ENCODE measurements at regions not wholly inside any gene's neighbourhood (a gene's known extent, or its start where the extent isn't known, plus 50 kb on each side); places are given as distances from the start of the nearest gene placed in this dataset.
A peak's percentile ranks its signal among the peaks of the same experiment; 100 is the strongest.
"Not testable (repeated sequence)": the region's sequence is repeated elsewhere in the genome, so short reads cannot be mapped to it uniquely, and the experiment has no call there.

DNA sequence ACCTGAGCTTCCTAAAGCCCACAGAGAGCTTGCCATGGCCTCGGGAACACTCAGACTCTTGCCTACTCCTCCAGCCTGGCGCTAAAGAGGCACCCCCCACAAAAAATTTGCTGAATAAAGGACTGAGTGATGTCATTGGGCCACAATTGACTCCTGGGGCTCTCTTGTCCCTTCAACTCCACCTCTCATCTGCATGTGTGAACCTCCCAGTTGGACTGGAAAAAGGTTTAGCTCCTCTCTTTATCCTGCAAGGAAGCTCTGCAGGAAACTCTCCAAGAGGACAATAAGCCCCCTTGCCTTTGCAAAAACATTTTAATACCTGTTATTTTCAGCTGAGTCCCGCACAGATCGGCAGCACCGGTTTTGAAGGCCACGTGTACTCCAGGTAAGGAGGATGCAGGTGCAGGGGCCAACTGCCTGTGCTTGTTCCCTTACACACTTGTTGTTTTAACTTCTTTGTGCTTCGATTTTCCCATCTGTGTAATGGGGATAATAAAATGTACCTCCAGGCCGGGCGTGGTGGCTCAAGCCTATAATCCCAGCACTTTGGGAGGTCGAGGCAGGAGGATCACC is 107.3 kb downstream of the TFAP2C start:
- Mint-ChIP-seq H3K9me3 (no peaks in the 10 kb centered on the region), H3K4me1 (peaks cover 27% of the 10 kb centered on the region), H3K4me3 (no peak overlapping the region), H3K27me3 (ENCODE audit: insufficient read depth, low read depth) (peaks cover 12% of the 10 kb centered on the region), H3K36me3 (no peaks in the 10 kb centered on the region), H3K27ac (no peak overlapping the region)
- H3K79me2 ChIP-seq (ENCODE audit: low read depth), result no peaks in the 10 kb centered on the region
- no peak overlapping the region for H2AFZ ChIP-seq (replicated peaks)
- no peaks in the 10 kb centered on the region for H4K20me1 ChIP-seq (ENCODE audit: low read depth)
- peaks cover 33% of the 10 kb centered on the region for H3K4me1 ChIP-seq
- TF ChIP-seq, protein P1, sequence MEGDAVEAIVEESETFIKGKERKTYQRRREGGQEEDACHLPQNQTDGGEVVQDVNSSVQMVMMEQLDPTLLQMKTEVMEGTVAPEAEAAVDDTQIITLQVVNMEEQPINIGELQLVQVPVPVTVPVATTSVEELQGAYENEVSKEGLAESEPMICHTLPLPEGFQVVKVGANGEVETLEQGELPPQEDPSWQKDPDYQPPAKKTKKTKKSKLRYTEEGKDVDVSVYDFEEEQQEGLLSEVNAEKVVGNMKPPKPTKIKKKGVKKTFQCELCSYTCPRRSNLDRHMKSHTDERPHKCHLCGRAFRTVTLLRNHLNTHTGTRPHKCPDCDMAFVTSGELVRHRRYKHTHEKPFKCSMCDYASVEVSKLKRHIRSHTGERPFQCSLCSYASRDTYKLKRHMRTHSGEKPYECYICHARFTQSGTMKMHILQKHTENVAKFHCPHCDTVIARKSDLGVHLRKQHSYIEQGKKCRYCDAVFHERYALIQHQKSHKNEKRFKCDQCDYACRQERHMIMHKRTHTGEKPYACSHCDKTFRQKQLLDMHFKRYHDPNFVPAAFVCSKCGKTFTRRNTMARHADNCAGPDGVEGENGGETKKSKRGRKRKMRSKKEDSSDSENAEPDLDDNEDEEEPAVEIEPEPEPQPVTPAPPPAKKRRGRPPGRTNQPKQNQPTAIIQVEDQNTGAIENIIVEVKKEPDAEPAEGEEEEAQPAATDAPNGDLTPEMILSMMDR (IDR thresholded peaks at IDR 0.05), result no peak
- TF ChIP-seq EZH2phosphoT487 (IDR thresholded peaks at IDR 0.05) (no peak), EZH2 (IDR thresholded peaks at IDR 0.05) (no peak)
- no peaks in the 10 kb centered on the region for H3K27me3 ChIP-seq
- no peak overlapping the region for H3K9ac ChIP-seq
- peak overlapping the region; percentile 60 for H3K4me2 ChIP-seq
- no peaks in the 10 kb centered on the region for H3K9me3 ChIP-seq (ENCODE audit: low read depth)
- peaks cover 34% of the 10 kb centered on the region for H3F3A ChIP-seq (ENCODE audit: low read depth)
- no peak overlapping the region for H3K27ac ChIP-seq
- H3K36me3 ChIP-seq, result no peaks in the 10 kb centered on the region
- DNase-seq (ENCODE audit: low spot score), result peak; percentile 83
- peak overlapping the region; percentile 8 for H3K4me3 ChIP-seq

DNA sequence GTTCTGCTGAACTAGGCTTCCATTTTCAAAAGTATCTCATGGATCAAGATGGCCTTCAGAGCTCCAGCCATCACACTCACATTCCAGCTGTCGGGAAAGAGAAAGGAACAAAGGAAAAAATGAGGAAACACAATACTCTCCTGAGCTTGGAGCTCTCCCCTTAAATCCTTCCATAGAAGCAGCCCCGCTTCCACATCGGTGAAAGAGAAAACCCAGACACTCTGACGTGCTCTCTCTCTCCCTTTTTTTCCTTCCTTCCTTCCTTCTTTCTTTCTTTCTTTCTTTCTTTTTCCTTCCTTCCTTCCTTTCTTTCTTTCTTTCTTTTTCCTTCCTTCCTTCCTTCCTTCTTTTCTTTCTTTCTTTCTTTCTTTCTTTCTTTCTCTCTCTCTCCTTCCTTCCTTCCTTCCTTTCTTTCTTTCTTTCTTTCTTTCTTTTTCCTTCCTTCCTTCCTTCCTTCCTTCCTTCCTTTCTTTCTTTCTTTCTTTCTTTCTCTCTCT is 115.3 kb downstream of the TFAP2C start:
- Histone ChIP-seq H3K4me1 (peaks cover 11% of the 10 kb centered on the region), H3F3A (ENCODE audit: low read depth) (peaks cover 13% of the 10 kb centered on the region)
- not testable (repeated sequence) for DNase-seq (ENCODE audit: low spot score); H2AFZ ChIP-seq (replicated peaks); H3K27me3 Mint-ChIP-seq (ENCODE audit: insufficient read depth, low read depth); H3K9me3 Mint-ChIP-seq; H3K4me3 ChIP-seq; H4K20me1 ChIP-seq (ENCODE audit: low read depth); H3K36me3 Mint-ChIP-seq; H3K27ac Mint-ChIP-seq; H3K4me3 Mint-ChIP-seq; H3K4me2 ChIP-seq; H3K9me3 ChIP-seq (ENCODE audit: low read depth); H3K27ac ChIP-seq; H3K9ac ChIP-seq; H3K36me3 ChIP-seq; H3K79me2 ChIP-seq (ENCODE audit: low read depth); H3K27me3 ChIP-seq
- H3K4me1 Mint-ChIP-seq, result peaks cover 11% of the 10 kb centered on the region

DNA sequence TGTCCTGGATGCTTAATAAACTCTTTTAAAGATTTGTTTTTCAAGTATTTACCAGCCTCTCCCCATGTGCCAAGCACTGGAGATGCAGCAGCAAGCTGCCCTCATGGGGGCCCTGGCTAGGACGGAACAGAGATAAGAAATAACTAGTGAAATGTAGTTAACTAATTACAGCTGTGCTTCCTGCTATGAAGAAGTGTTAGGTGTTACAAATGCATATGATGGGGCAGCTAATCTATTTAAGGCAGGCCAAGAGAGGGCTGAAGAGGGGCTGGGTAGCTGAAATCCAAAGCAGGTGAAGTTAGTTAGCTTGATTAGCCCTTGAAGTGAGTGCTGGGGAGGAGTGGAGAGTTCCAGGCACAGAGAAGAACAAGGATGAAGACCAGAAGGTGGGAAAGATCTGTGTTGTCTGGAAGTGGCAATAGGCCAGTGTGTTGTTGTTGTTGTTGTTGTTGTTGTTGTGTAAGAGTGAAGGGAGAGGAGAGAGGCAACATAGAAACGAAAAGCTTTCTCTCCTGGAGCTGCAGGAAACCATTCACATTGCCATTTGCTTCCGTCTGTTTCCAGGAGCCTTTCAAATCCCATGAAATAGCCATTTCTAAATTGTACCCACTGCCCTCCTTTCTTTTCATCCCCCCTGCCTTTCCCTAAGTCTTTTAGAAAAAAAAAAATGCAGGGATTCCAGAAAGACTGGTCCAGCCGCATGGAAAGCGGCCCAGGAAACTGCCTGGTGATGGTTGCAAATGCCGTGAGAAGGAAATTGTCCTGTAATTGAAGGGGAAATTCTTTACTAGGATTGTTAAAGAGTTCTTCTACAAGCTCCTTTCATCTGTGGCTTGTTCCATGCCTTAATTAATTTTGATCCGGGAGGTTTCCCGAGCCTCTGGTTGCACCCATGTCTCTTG is 119.6 kb downstream of the TFAP2C start:
- Histone ChIP-seq H3K27ac (no peak overlapping the region), H3F3A (ENCODE audit: low read depth) (peaks cover 23% of the 10 kb centered on the region), H3K27me3 (peaks cover 6% of the 10 kb centered on the region), H4K20me1 (ENCODE audit: low read depth) (no peaks in the 10 kb centered on the region), H3K9me3 (ENCODE audit: low read depth) (no peaks in the 10 kb centered on the region), H3K36me3 (no peaks in the 10 kb centered on the region), H3K9ac (no peak overlapping the region), H3K4me3 (no peak overlapping the region), H2AFZ (replicated peaks) (no peak overlapping the region), H3K4me2 (peak overlapping the region; percentile 1), H3K79me2 (ENCODE audit: low read depth) (no peaks in the 10 kb centered on the region), H3K4me1 (peaks cover 31% of the 10 kb centered on the region)
- TF ChIP-seq EZH2 (IDR thresholded peaks at IDR 0.05), result no peak
- TF ChIP-seq EZH2phosphoT487 (IDR thresholded peaks at IDR 0.05), result no peak
- TF ChIP-seq, protein P1 (IDR thresholded peaks at IDR 0.05), result no peak
- Mint-ChIP-seq H3K27me3 (ENCODE audit: insufficient read depth, low read depth) (peaks cover 7% of the 10 kb centered on the region), H3K4me3 (no peak overlapping the region), H3K27ac (no peak overlapping the region), H3K36me3 (no peaks in the 10 kb centered on the region), H3K9me3 (no peaks in the 10 kb centered on the region), H3K4me1 (peaks cover 33% of the 10 kb centered on the region)
- DNase-seq (ENCODE audit: low spot score), result no peak

DNA sequence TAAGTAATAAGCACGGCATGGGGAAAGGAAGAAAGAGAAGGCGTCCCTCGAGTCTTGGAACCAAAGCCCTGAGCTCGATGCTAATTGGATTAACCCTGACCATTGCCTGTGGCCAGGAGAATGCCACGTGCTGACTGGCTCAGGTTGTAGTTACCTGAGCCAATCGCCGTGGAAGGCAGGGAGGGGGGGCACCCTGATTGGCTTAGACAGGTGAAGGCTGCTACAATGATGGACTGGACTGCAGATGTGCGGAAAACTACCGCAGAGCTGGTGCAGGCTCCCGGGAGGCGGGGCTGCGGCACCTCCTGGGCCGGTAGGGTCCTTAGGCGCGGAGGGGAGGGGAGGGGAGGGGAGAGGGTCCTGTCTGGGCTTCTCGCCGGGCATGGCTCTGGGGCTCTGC is 121.3 kb downstream of the TFAP2C start:
- Histone ChIP-seq H3K4me2 (no peak overlapping the region), H3K79me2 (ENCODE audit: low read depth) (no peaks in the 10 kb centered on the region), H3K9me3 (ENCODE audit: low read depth) (no peaks in the 10 kb centered on the region), H3K27ac (no peak overlapping the region), H3K4me3 (no peak overlapping the region), H2AFZ (replicated peaks) (no peak overlapping the region), H3K9ac (no peak overlapping the region), H3K27me3 (peaks cover 6% of the 10 kb centered on the region), H3K4me1 (peaks cover 31% of the 10 kb centered on the region), H3K36me3 (no peaks in the 10 kb centered on the region), H3F3A (ENCODE audit: low read depth) (peaks cover 23% of the 10 kb centered on the region), H4K20me1 (ENCODE audit: low read depth) (no peaks in the 10 kb centered on the region)
- TF ChIP-seq, protein P1 (IDR thresholded peaks at IDR 0.05), result no peak
- TF ChIP-seq EZH2phosphoT487 (IDR thresholded peaks at IDR 0.05) (no peak), EZH2 (IDR thresholded peaks at IDR 0.05) (no peak)
- Mint-ChIP-seq H3K4me3 (no peak overlapping the region), H3K9me3 (no peaks in the 10 kb centered on the region), H3K27me3 (ENCODE audit: insufficient read depth, low read depth) (peaks cover 7% of the 10 kb centered on the region), H3K27ac (no peak overlapping the region), H3K4me1 (peaks cover 33% of the 10 kb centered on the region), H3K36me3 (no peaks in the 10 kb centered on the region)
- DNase-seq (ENCODE audit: low spot score), result peak; percentile 71
